IPS-NIHi11 (cell line): ENCODE measurements at regions not wholly inside any gene's neighbourhood (a gene's known extent, or its start where the extent isn't known, plus 50 kb on each side); places are given as distances from the start of the nearest gene placed in this dataset.

ENCODE experiments used
- DNase-seq: peaks from one replicate; pipeline ENCODE4 v3.0.0; 2012; ENCODE audit warnings: mixed read lengths, low spot score

- DNase-seq: no peak
Observed at GRCh38 chr6:48057601-48058000, 53.4 kb downstream of the PTCHD4 start.

GRCh38 chr6:48048451-48049146 lies 62.4 kb downstream of the PTCHD4 start:
- DNase-seq: no peak

- no peak for DNase-seq
Observed at GRCh38 chr6:48041894-48042293, 69.1 kb downstream of the PTCHD4 start.

- DNase-seq: no peak
Observed at GRCh38 chr6:48037946-48038345, 73.1 kb downstream of the PTCHD4 start.

- DNase-seq: no peak
Observed at GRCh38 chr6:48036316-48036715, 74.7 kb downstream of the PTCHD4 start.

GRCh38 chr6:48032151-48032550 lies 78.8 kb downstream of the PTCHD4 start:
- no peak for DNase-seq

GRCh38 chr6:48031711-48032110 lies 79.3 kb downstream of the PTCHD4 start:
- DNase-seq: no peak

GRCh38 chr6:48027704-48028435 lies 83.1 kb downstream of the PTCHD4 start:
- DNase-seq: no peak

- DNase-seq: no peak
Observed at GRCh38 chr6:48024956-48025355, 86.0 kb downstream of the PTCHD4 start.

- DNase-seq: no peak
Observed at GRCh38 chr6:48021904-48022303, 89.1 kb downstream of the PTCHD4 start.

- no peak for DNase-seq
Observed at GRCh38 chr6:48016020-48016755, 94.8 kb downstream of the PTCHD4 start.

GRCh38 chr6:47992809-47993208 lies 118.2 kb downstream of the PTCHD4 start:
- no peak for DNase-seq

GRCh38 chr6:47983491-47983890 lies 127.5 kb downstream of the PTCHD4 start:
- DNase-seq: no peak

GRCh38 chr6:47977314-47977713 lies 133.7 kb downstream of the PTCHD4 start:
- peak; percentile 20 for DNase-seq

- no peak for DNase-seq
Observed at GRCh38 chr6:47974106-47974505, 136.9 kb downstream of the PTCHD4 start.

GRCh38 chr6:47970826-47971225 lies 140.2 kb downstream of the PTCHD4 start:
- no peak for DNase-seq

- no peak for DNase-seq
Observed at GRCh38 chr6:47967843-47968242, 143.2 kb downstream of the PTCHD4 start.

GRCh38 chr6:47964969-47965368 lies 146.0 kb downstream of the PTCHD4 start:
- no peak for DNase-seq

- DNase-seq: no peak
Observed at GRCh38 chr6:47952640-47953039, 158.4 kb downstream of the PTCHD4 start.

GRCh38 chr6:47944846-47945245 lies 163.0 kb downstream of the OPN5 start:
- no peak for DNase-seq

GRCh38 chr6:47938405-47938804 lies 156.6 kb downstream of the OPN5 start:
- no peak for DNase-seq

GRCh38 chr6:47936820-47937219 lies 155.0 kb downstream of the OPN5 start:
- DNase-seq: no peak

GRCh38 chr6:47934023-47934422 lies 152.2 kb downstream of the OPN5 start:
- DNase-seq: no peak
